ES-I3 (cell line): ENCODE measurements at regions not wholly inside any gene's neighbourhood (a gene's known extent, or its start where the extent isn't known, plus 50 kb on each side); places are given as distances from the start of the nearest gene placed in this dataset.

ENCODE experiments used
- H3K36me3 ChIP-seq: 2 replicates; pipeline ENCODE4 v1.6.1; 2013; ENCODE audit warnings: mild to moderate bottlenecking, low read length, control low read depth, moderate library complexity; ENCODE audit not compliant: insufficient read depth
- H3K4me1 ChIP-seq: 2 replicates; pipeline ENCODE4 v1.6.1; 2013; ENCODE audit warnings: mild to moderate bottlenecking, control low read depth, low read length; ENCODE audit not compliant: insufficient read depth
- H3K9ac ChIP-seq: 2 replicates; pipeline ENCODE4 v1.6.1; 2013; ENCODE audit warnings: low read depth, mild to moderate bottlenecking, low read length, moderate library complexity
- H3K9me3 ChIP-seq: 2 replicates; pipeline ENCODE4 v1.6.1; 2013; ENCODE audit warnings: mild to moderate bottlenecking, low read length, moderate library complexity; ENCODE audit not compliant: control insufficient read depth, insufficient read depth

- Histone ChIP-seq H3K9ac (no peak overlapping the region), H3K36me3 (no peaks in the 10 kb centered on the region; the same call in 1 of the 2 replicates), H3K4me1 (no peaks in the 10 kb centered on the region), H3K9me3 (no peaks in the 10 kb centered on the region)
Observed at GRCh38 chrX:39469126-39469525, 628.6 kb downstream of the BCOR start.

- Histone ChIP-seq H3K36me3 (no peaks in the 10 kb centered on the region; the same call in 1 of the 2 replicates), H3K9me3 (no peaks in the 10 kb centered on the region), H3K4me1 (no peaks in the 10 kb centered on the region), H3K9ac (no peak overlapping the region)
Observed at GRCh38 chrX:39470588-39471407, 627.0 kb downstream of the BCOR start.

- H3K4me1 ChIP-seq = peaks cover 9% of the 10 kb centered on the region; the same call in 1 of the 2 replicates
- no peaks in the 10 kb centered on the region for H3K9me3 ChIP-seq
- H3K9ac ChIP-seq = no peak overlapping the region
- no peaks in the 10 kb centered on the region; the same call in 1 of the 2 replicates for H3K36me3 ChIP-seq
Observed at GRCh38 chrX:39472161-39472560, 625.6 kb downstream of the BCOR start.

GRCh38 chrX:39473812-39474211 lies 623.9 kb downstream of the BCOR start:
- peaks cover 13% of the 10 kb centered on the region; the same call in 1 of the 2 replicates for H3K4me1 ChIP-seq
- no peaks in the 10 kb centered on the region; the same call in 1 of the 2 replicates for H3K36me3 ChIP-seq
- H3K9ac ChIP-seq = no peak overlapping the region
- no peaks in the 10 kb centered on the region for H3K9me3 ChIP-seq

- H3K4me1 ChIP-seq = peaks cover 13% of the 10 kb centered on the region; the same call in 1 of the 2 replicates
- H3K9me3 ChIP-seq = no peaks in the 10 kb centered on the region
- H3K36me3 ChIP-seq = no peaks in the 10 kb centered on the region; the same call in 1 of the 2 replicates
- H3K9ac ChIP-seq = no peak overlapping the region
Observed at GRCh38 chrX:39475372-39475771, 622.4 kb downstream of the BCOR start.

GRCh38 chrX:39476604-39477021 lies 621.1 kb downstream of the BCOR start:
- Histone ChIP-seq H3K36me3 (no peaks in the 10 kb centered on the region; the same call in 1 of the 2 replicates), H3K4me1 (peaks cover 13% of the 10 kb centered on the region; the same call in 1 of the 2 replicates), H3K9ac (no peak overlapping the region), H3K9me3 (no peaks in the 10 kb centered on the region)

- Histone ChIP-seq H3K36me3 (no peaks in the 10 kb centered on the region; the same call in 1 of the 2 replicates), H3K9ac (no peak overlapping the region), H3K9me3 (no peaks in the 10 kb centered on the region), H3K4me1 (peaks cover 13% of the 10 kb centered on the region; the same call in 1 of the 2 replicates)
Observed at GRCh38 chrX:39477031-39477761, 620.6 kb downstream of the BCOR start.

GRCh38 chrX:39477762-39478120 lies 620.0 kb downstream of the BCOR start:
- H3K4me1 ChIP-seq = peaks cover 13% of the 10 kb centered on the region; the same call in 1 of the 2 replicates
- H3K9ac ChIP-seq = no peak overlapping the region
- no peaks in the 10 kb centered on the region for H3K9me3 ChIP-seq
- no peaks in the 10 kb centered on the region for H3K36me3 ChIP-seq

GRCh38 chrX:39479856-39480255 lies 617.9 kb downstream of the BCOR start:
- Histone ChIP-seq H3K4me1 (peaks cover 20% of the 10 kb centered on the region), H3K9ac (no peak overlapping the region), H3K9me3 (no peaks in the 10 kb centered on the region), H3K36me3 (no peaks in the 10 kb centered on the region)

- H3K9me3 ChIP-seq = no peaks in the 10 kb centered on the region
- no peak overlapping the region for H3K9ac ChIP-seq
- peaks cover 21% of the 10 kb centered on the region for H3K4me1 ChIP-seq
- H3K36me3 ChIP-seq = no peaks in the 10 kb centered on the region
Observed at GRCh38 chrX:39480963-39481362, 616.8 kb downstream of the BCOR start.

- H3K9me3 ChIP-seq = no peaks in the 10 kb centered on the region
- H3K9ac ChIP-seq = no peak overlapping the region
- H3K36me3 ChIP-seq = no peaks in the 10 kb centered on the region
- peaks cover 15% of the 10 kb centered on the region for H3K4me1 ChIP-seq
Observed at GRCh38 chrX:39481621-39482020, 616.1 kb downstream of the BCOR start.

- H3K4me1 ChIP-seq = peaks cover 8% of the 10 kb centered on the region
- H3K9me3 ChIP-seq = no peaks in the 10 kb centered on the region
- H3K36me3 ChIP-seq = no peaks in the 10 kb centered on the region
- H3K9ac ChIP-seq = no peak overlapping the region
Observed at GRCh38 chrX:39484159-39485068, 613.3 kb downstream of the BCOR start.

GRCh38 chrX:39487166-39487968 lies 610.4 kb downstream of the BCOR start:
- Histone ChIP-seq H3K9me3 (no peaks in the 10 kb centered on the region), H3K4me1 (peaks cover 8% of the 10 kb centered on the region), H3K36me3 (no peaks in the 10 kb centered on the region), H3K9ac (no peak overlapping the region)
